Astrocyte of the cerebellum (primary cell): ENCODE measurements at regions not wholly inside any gene's neighbourhood (a gene's known extent, or its start where the extent isn't known, plus 50 kb on each side); places are given as distances from the start of the nearest gene placed in this dataset.
A peak's percentile ranks its signal among the peaks of the same experiment; 100 is the strongest.

ENCODE experiments used
- DNase-seq: peaks from one replicate; pipeline ENCODE4 v3.0.0-alpha.2; 2011; ENCODE audit warnings: low read depth
- H3K4me3 ChIP-seq: 2 replicates; pipeline ENCODE4 v1.5.1; 2011; ENCODE audit warnings: mild to moderate bottlenecking, low read depth, low read length, moderate library complexity
- in situ Hi-C: cut with HindIII; loops from 2 replicates; pipeline ENCODE4 v1.10.0; 2017; ENCODE audit warnings: low sequenced_read_pairs
- TF ChIP-seq, protein P1 (sequence below): IDR thresholded peaks from 2 replicates; pipeline ENCODE4 v1.5.1; 2012; ENCODE audit warnings: low read length, low read depth, moderate library complexity, mild to moderate bottlenecking; ENCODE audit errors: missing control alignments

DNA sequence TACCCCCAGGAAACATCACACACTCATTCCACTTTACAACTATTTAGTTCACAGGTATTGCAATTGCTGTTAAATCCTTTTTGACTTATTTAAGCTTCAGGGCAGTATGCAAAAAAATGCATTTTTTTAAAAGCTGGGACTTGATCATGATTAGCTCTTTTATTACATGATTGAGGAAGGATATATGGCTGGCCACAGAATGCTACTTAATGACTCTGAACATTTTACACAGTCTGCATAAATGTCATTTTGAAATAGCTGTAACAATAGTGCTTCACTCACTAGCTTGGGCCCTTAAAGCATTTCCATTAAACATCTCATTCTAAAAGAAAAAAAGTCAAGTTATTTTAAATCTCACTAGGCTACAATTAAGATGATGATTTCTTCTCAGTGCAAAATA is 429.7 kb downstream of the FRK start:
- TF ChIP-seq, protein P1, sequence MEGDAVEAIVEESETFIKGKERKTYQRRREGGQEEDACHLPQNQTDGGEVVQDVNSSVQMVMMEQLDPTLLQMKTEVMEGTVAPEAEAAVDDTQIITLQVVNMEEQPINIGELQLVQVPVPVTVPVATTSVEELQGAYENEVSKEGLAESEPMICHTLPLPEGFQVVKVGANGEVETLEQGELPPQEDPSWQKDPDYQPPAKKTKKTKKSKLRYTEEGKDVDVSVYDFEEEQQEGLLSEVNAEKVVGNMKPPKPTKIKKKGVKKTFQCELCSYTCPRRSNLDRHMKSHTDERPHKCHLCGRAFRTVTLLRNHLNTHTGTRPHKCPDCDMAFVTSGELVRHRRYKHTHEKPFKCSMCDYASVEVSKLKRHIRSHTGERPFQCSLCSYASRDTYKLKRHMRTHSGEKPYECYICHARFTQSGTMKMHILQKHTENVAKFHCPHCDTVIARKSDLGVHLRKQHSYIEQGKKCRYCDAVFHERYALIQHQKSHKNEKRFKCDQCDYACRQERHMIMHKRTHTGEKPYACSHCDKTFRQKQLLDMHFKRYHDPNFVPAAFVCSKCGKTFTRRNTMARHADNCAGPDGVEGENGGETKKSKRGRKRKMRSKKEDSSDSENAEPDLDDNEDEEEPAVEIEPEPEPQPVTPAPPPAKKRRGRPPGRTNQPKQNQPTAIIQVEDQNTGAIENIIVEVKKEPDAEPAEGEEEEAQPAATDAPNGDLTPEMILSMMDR = no peak
- in situ Hi-C loops = no loop called here
- DNase-seq = no peak
- H3K4me3 ChIP-seq = no peak overlapping the region

DNA sequence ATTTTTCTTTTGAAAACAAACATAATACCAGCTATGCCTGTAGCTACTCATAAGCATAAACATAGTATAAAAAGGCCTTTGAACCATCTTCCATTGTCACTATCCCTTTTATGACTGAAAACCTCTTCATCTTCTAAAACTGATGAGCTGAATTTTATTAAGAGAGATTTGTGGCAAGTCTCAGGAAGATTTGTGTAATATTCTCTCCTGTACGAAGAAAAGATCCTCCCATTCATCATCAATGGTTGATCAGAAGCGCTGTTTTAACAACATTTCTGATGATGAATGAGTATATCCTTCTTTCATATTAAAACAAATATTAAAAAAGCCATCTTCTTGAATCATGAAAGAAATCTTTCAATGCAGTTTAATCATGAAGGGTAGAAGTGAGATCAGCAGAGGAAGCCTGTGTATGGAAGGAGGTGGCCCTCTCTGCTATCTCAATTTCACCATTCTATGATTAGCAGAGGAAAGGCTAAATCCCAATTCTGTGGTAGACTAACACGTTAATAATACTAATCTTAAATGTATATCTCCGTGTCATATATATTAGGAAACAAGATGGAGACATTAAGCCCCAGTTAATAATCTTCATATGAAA is 430.2 kb downstream of the FRK start:
- DNase-seq = no peak
- TF ChIP-seq, protein P1 = no peak
- in situ Hi-C loops = no loop called here
- H3K4me3 ChIP-seq = no peak overlapping the region

DNA sequence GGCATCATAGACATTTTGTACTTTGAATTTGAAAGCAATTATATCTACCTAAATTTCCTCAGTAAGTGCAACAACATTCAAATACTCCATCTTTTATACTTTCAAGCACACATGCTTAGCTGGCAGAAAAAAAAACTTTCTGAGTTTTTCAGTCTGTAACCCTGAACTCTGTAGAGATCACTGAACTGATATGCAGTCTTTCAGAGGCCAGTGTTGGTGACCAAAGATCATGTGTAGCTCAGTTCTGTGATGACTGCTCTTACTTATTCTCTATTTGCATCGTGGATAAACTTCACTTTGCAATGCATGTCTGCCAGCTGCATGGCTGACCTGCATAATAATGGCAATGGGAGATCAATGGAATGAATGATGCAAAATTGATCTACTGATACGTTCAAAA is 431.3 kb downstream of the FRK start:
- TF ChIP-seq, protein P1 = no peak

DNA sequence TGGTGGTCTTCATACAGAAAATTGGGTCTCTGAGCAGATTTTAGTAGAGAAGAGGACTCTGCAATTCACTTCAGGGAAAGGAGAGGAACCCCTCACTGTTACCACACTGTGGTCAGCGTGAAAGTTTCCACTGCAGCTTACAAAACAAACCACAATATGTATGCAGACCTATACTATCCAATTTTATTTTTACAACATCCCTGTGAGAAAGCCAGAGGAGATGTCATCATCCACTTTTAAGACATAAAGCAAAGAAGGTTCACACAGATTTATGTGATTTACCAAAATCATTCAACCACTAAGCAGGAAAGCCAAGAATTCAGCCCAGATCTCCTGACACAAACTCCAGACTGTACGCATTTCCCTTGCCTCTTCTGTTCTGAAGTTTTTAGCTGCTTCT is 442.4 kb downstream of the FRK start:
- TF ChIP-seq, protein P1 = no peak

More for the DNA sequence above, 431.3 kb downstream of the FRK start:
- no peak for DNase-seq
- in situ Hi-C loops = no loop called here
- no peak overlapping the region for H3K4me3 ChIP-seq

DNA sequence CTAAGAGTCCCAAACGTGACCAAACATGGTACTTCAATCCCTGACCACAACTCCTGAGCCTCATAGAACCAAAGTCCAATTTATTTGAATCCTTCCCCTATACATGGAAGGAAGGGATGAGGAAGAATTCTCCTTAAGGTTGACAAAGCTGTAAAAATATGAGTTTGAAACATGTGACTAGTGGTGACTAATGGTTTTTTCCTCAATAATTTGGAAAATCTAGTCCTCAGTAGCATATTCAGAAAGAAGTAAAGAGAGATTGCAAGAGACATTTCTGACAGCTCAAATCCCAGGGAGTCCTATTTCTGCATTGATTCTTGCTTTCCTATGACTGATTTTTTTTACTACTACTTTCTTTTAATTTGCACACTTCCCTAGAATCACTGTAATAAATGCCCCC is 443.7 kb downstream of the FRK start:
- TF ChIP-seq, protein P1 = no peak
- no peak for DNase-seq
- in situ Hi-C loops = loop anchor here (5.0 kb wide), 1 partner anchor 60 kb away; no protein-coding TSS in a partner anchor
- H3K4me3 ChIP-seq = no peak overlapping the region

More for the DNA sequence above, 442.4 kb downstream of the FRK start:
- H3K4me3 ChIP-seq = no peak overlapping the region
- peak; percentile 26 for DNase-seq
- in situ Hi-C loops = loop anchor here (5.0 kb wide), 1 partner anchor 61 kb away; no protein-coding TSS in a partner anchor

DNA sequence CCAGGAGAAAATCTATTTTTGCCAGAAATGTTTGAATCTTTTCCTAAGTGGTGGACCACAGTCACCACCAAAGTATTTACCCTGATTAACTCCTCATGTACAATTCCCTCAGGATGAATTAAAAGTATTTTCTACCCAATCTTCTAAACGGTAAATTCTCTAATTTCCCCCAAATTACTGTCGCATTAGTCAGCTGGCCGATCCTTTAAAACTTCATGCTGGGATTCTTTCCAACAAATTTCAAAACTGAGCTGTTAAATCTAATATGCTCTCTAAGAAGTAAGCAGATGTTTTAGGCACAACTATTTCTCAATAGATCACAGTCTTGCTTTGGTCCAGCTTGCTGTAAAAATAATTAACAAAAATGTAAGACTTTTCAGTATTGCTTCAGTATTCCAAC is 447.2 kb downstream of the FRK start:
- in situ Hi-C loops = no loop called here
- peak; percentile 96 for DNase-seq
- no peak overlapping the region for H3K4me3 ChIP-seq
- TF ChIP-seq, protein P1 = no peak
